Heart left ventricle (tissue), 16 donors: ENCODE measurements at regions not wholly inside any gene's neighbourhood (a gene's known extent, or its start where the extent isn't known, plus 50 kb on each side); places are given as distances from the start of the nearest gene placed in this dataset.
"Not testable (repeated sequence)": the region's sequence is repeated elsewhere in the genome, so short reads cannot be mapped to it uniquely, and the experiment has no call there.

ENCODE experiments used
- ATAC-seq, 4 donors: fragments of 200-7000 bp; cut with Tn5 transposase; one replicate each; pipeline ENCODE4 v1.9.1; 2020 to 2022; ENCODE audit warnings: moderate library complexity in 4 of 4, mild to moderate bottlenecking in 3 of 4, moderate number of reproducible peaks in 1 of 4
- DNase-seq, 5 donors: peaks; one replicate each; pipeline ENCODE4 v3.0.0-alpha.2; 2020
- H3K27ac ChIP-seq, 12 donors: fragments of 200-600 bp; sonication (generic) in 4 of 12; one replicate each; pipeline versions ENCODE4 v1.5.0 to v1.8.0; 2016 to 2022; ENCODE audit warnings: mild to moderate bottlenecking in 2 of 12
- H3K27me3 ChIP-seq, 9 donors: fragments of 200-600 bp; sonication (generic) in 2 of 9; one replicate each; pipeline versions ENCODE4 v1.5.1 to v1.8.0; 2016 to 2022; ENCODE audit warnings: mild to moderate bottlenecking in 3 of 9
- H3K36me3 ChIP-seq, 9 donors: fragments of 200-600 bp; sonication (generic) in 2 of 9; one replicate each; pipeline versions ENCODE4 v1.5.0 to v1.8.0; 2018 to 2022; ENCODE audit warnings: mild to moderate bottlenecking in 2 of 9
- H3K4me1 ChIP-seq, 12 donors: fragments of 200-600 bp; sonication (generic) in 4 of 12; one replicate each; pipeline versions ENCODE4 v1.5.0 to v1.8.0; 2016 to 2022; ENCODE audit warnings: mild to moderate bottlenecking in 3 of 12
- H3K4me3 ChIP-seq, 12 donors: fragments of 200-600 bp; sonication (generic) in 4 of 12; one replicate each; pipeline versions ENCODE4 v1.5.0 to v1.8.0; 2017 to 2022; ENCODE audit warnings: mild to moderate bottlenecking in 9 of 12, moderate library complexity in 4 of 12
- H3K9me3 ChIP-seq, 12 donors: fragments of 200-600 bp; sonication (generic) in 4 of 12; one replicate each; pipeline versions ENCODE4 v1.5.0 to v1.8.0; 2016 to 2022; ENCODE audit warnings: mild to moderate bottlenecking in 1 of 12
- CTCF ChIP-seq, 12 donors: fragments of 200-600 bp; sonication (generic) in 4 of 12; IDR thresholded peaks; one replicate each; pipeline versions ENCODE4 v1.5.0 to v1.8.0; 2018 to 2022; ENCODE audit warnings: antibody characterized with exemption in 12 of 12, mild to moderate bottlenecking in 5 of 12
- POLR2A ChIP-seq, 2 donors: fragments of 450-650 bp; IDR thresholded peaks; one replicate each; pipeline ENCODE4 v1.6.1; 2017; ENCODE audit warnings: antibody characterized with exemption in 2 of 2, mild to moderate bottlenecking in 2 of 2, moderate library complexity in 2 of 2
- WGBS, 4 donors: extraction: QIAGEN DNeasy Blood & Tissue Kit in 2 of 4; methylation state at CpG; one replicate each; pipeline versions ENCODE4 v1.1.5 to v1.1.7; 2013 to 2018; 5-methylcytosine and 5-hydroxymethylcytosine counted together
- intact Hi-C, 10 donors: fragments of 100-400 bp; cut with DNase I; formaldehyde crosslinking; loops; one replicate each; pipeline versions ENCODE4 v1.11.1 to v1.14.2; 2022
- donor health status: ischemic (EF 13 %, LVEDD 7.1; RV severe dilation, severe dysfunction).
- donor health status: healthy with polysubstance abuse.
- donor health status: DM: no; HTN: yes; CAD: no.
- donor health status: DM: no; HTN: no; CAD: no.
- donor health status: ischemic (EF 25% LVEDD 6.9; RV normal size, moderate dysfunction).
- donor health status: ischemic (EF 25% LVEDD 5.7; RV mildly dilated, moderate dysfunction).
- donor health status: healthy.
- donor health status: DM: yes; HTN: yes; CAD: no.
- donor health status: ischemic (EF 35%, LVEDD 5.7; RV mildly dilated, moderate dysfunction).
- donor health status: nonischemic (EF 11% LVEDD 7.7; RV severe dilation, severe dysfunction).
- donor health status: DM: yes; HTN: yes; CAD: no.
- donor health status: PGD.
- donor health status: ischemic (EF 29% LVEDD 5.4; RV normal size, mild dysfunction).
- donor health status: nonischemic (EF 23%, LVEDD 6.1; RV moderate dilation, normal function).

GRCh38 chr2:183903026-183903425 is 695.3 kb upstream of the ZNF804A start:
- intact Hi-C loops, result no loop called here
- Histone ChIP-seq H3K9me3 (peaks cover 0 to 5% (median 0%) of the 10 kb centered on the region in 12 donors), H3K4me1 (no peaks in the 10 kb centered on the region), H3K36me3 (no peaks in the 10 kb centered on the region), H3K4me3 (no peak overlapping the region), H3K27ac (no peak overlapping the region), H3K27me3 (no peaks in the 10 kb centered on the region)
- DNase-seq (no peak), ATAC-seq (no peak)
- TF ChIP-seq POLR2A (IDR thresholded peaks at IDR 0.05) (no peak), CTCF (IDR thresholded peaks at IDR 0.05) (no peak)
- WGBS, 4 donors, result 91 to 97% (median 95%) methylated on average over 2 of the region's 2 CpGs

GRCh38 chr2:183916041-183916440 is 682.3 kb upstream of the ZNF804A start:
- ATAC-seq, H3K4me1 ChIP-seq, H3K36me3 ChIP-seq, DNase-seq, H3K27ac ChIP-seq, H3K27me3 ChIP-seq, H3K9me3 ChIP-seq, H3K4me3 ChIP-seq, intact Hi-C loops: not testable (repeated sequence)
- WGBS, 4 donors, result 57 to 71% (median 64%) methylated on average over 3 of the region's 3 CpGs

DNA sequence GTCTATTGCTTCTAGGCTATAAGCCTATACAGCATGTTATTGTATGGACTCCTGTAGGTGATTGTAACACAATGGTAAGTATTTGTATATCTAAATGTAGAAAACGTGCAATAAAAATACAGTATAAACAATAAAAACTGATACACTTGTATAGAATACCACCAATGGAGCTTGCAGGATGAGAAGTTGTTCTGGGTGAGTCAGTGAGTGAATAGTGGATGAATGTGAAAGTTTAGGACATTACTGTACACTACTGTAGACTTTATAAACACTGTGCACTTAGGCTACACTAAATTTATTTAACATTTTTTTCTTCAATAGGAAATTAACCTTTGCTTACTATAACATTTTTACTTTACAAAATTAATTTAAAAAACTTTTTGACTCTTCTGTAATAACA is 679.2 kb upstream of the ZNF804A start:
- Histone ChIP-seq H3K27me3 (no peaks in the 10 kb centered on the region), H3K36me3 (no peaks in the 10 kb centered on the region), H3K9me3 (peaks cover 0 to 14% (median 3%) of the 10 kb centered on the region in 12 donors), H3K4me3 (no peak overlapping the region), H3K27ac (no peak overlapping the region), H3K4me1 (no peaks in the 10 kb centered on the region)
- no peak for ATAC-seq
- 44 to 60% (median 51%) methylated on average over 1 of the region's 1 CpG for WGBS, 4 donors
- intact Hi-C loops, result no loop called here
- TF ChIP-seq CTCF (IDR thresholded peaks at IDR 0.05), result no peak
- no peak for TF ChIP-seq POLR2A (IDR thresholded peaks at IDR 0.05)
- no peak for DNase-seq

GRCh38 chr2:183919926-183920325 is 678.4 kb upstream of the ZNF804A start:
- Histone ChIP-seq H3K4me1 (no peaks in the 10 kb centered on the region), H3K27me3 (no peaks in the 10 kb centered on the region), H3K4me3 (no peak overlapping the region), H3K36me3 (no peaks in the 10 kb centered on the region), H3K9me3 (peaks cover 0 to 14% (median 3%) of the 10 kb centered on the region in 12 donors), H3K27ac (no peak overlapping the region)
- DNase-seq (no peak), ATAC-seq (no peak)
- TF ChIP-seq CTCF (IDR thresholded peaks at IDR 0.05) (no peak), POLR2A (IDR thresholded peaks at IDR 0.05) (no peak)
- WGBS, 4 donors, result 77 to 81% (median 79%) methylated on average over 2 of the region's 2 CpGs
- intact Hi-C loops, result no loop called here

DNA sequence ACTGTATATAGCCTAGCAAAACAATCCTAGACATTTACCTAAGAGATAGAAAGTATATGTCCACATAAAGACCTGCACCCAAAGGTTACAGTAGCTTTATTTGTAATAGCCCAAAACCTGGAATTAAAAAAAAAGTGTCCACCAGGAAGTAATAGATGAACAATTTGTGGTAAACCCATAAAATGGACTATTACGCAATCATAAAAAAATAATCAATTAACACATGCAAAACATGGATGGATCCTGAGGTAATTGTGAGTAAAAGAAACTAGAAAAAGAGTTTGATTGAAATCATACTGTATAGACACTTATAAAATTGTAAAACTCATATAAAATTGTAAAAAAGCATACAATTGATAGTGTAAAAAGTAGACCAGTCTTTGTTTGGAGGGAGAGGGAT is 673.0 kb upstream of the ZNF804A start:
- Histone ChIP-seq H3K4me3 (no peak overlapping the region), H3K4me1 (no peaks in the 10 kb centered on the region), H3K36me3 (no peaks in the 10 kb centered on the region), H3K27me3 (no peaks in the 10 kb centered on the region), H3K9me3 (peaks cover 0 to 14% (median 1%) of the 10 kb centered on the region in 12 donors), H3K27ac (no peak overlapping the region)
- intact Hi-C loops, result no loop called here
- WGBS, 4 donors, result 90 to 98% (median 93%) methylated on average over 1 of the region's 1 CpG
- TF ChIP-seq POLR2A (IDR thresholded peaks at IDR 0.05) (no peak), CTCF (IDR thresholded peaks at IDR 0.05) (no peak)
- ATAC-seq (no peak), DNase-seq (no peak)
